ENCODE measurements at regions not wholly inside any gene's neighbourhood (a gene's known extent, or its start where the extent isn't known, plus 50 kb on each side); places are given as distances from the start of the nearest gene placed in this dataset.

DNA sequence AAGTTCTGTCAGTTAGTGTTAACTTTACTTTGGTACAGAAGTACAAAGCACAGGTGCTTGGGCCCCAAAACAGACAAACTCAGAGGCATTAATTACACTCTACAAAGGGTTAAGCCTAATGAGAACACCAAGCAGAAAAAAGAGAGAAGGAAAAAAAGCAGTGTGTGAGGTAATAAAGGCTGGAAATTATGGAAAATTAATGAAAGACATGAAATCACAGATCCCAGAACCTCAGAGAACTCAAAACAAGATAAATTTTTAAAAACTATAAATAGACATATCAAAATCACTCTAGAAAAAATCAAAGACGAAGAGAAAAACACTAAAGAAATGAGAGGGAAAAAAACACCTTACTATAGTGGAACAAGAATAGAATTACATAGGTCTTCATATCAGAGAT lies 354.2 kb upstream of the ADAMTS16 start:
- DNase-seq (ENCODE audit: low read depth) = no peak

DNA sequence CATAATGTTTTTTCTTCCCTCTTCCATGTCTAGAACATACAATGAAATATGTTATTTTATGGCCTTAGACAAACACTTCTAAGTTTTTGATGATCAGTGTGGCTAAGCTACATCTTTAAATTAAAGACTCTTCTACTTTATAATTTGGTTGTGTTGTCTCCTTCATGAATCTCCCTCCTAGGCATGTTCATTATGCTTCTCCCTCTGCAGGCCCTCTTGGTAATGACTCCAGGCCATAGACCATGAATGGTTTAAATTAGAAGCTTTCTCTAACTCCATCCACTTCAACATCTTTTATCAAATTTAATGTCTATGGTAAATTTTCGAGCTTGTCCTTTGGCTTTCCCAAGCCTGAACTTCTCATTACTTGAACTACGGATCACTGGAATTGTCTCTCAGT lies 342.7 kb upstream of the ADAMTS16 start:
- no peak for DNase-seq (ENCODE audit: low read depth)

- DNase-seq (ENCODE audit: low read depth) = no peak
Measured at GRCh38 chr5:4802044-4802443, 338.1 kb upstream of the ADAMTS16 start.

GRCh38 chr5:4804691-4805360 lies 335.3 kb upstream of the ADAMTS16 start:
- no peak for DNase-seq (ENCODE audit: low read depth)

DNA sequence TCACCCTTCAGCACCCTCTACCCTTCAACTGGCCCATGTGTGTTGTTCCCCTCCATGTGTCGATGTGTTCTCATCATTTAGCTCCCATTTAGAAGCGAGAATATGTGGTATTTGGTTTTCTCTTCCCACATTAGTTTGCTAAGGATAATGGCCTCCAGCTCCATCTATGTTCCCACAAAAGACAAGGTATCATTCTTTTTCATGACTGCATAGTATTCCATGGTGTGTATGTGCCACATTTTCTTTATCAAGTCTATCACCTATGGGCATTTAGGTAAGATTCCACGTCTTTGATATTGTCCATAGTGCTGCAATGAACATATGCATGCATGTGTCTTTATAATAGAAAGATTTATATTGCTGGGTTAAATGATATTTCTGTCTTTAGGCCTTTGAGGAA lies 325.1 kb upstream of the ADAMTS16 start:
- DNase-seq (ENCODE audit: low read depth) = no peak

DNA sequence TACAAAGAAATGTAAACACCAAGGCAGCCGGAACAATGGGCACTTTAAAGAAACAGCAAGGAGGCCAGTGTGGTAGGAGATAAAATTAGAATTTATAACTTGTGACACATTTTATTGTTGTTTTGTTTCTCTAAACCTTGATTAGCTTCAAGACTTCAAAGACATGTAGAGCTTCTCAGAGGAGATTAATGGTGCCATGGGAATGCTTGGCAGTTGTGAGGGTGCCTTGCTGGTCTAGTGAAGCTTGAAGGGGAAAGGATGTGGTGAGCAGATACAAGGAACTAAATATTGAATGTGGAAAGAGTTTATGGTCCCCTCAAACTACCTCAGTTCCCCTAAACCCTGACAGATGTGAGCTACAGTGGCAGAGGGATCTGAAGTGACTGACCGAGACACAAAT lies 322.4 kb upstream of the ADAMTS16 start:
- no peak for DNase-seq (ENCODE audit: low read depth)

DNA sequence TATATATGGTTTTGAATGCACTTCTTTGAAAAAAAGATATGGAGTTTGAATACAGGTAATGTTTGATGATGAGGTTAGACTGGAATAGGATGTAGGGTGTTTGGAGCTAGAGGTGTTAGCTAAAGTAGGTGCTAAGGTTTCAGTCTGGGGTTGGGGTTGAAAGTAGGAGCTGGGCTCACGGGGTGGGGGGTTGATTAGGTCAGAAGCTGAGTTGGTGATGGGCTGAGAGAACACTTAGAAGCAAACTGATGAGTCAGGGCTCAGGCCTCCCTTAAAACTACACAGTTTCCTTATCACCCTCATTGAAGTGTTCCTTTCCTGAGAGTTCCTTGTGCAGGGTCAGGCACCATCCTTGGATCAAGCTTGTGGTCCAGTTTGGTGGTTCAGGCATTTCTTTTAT lies 308.8 kb upstream of the ADAMTS16 start:
- no peak for DNase-seq (ENCODE audit: low read depth)

DNA sequence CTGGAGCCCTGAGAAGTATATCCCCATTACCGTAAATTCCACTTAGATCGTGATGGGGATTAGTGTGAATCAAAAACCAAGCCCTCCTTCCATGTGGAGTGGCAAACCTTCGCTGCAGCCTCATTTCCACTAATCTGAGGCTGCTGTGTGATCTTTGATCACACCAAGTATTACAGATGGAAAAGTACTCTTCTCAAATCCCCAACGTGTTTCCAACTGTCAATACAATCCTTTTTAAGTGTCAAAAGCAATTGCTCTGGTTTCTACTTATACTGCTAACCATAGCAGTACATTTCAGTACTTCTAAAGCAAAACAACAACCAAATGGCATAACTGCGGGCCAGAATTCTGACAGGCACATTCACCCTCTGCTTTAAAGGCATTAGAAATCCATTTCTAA lies 307.7 kb upstream of the ADAMTS16 start:
- no peak for DNase-seq (ENCODE audit: low read depth)

DNA sequence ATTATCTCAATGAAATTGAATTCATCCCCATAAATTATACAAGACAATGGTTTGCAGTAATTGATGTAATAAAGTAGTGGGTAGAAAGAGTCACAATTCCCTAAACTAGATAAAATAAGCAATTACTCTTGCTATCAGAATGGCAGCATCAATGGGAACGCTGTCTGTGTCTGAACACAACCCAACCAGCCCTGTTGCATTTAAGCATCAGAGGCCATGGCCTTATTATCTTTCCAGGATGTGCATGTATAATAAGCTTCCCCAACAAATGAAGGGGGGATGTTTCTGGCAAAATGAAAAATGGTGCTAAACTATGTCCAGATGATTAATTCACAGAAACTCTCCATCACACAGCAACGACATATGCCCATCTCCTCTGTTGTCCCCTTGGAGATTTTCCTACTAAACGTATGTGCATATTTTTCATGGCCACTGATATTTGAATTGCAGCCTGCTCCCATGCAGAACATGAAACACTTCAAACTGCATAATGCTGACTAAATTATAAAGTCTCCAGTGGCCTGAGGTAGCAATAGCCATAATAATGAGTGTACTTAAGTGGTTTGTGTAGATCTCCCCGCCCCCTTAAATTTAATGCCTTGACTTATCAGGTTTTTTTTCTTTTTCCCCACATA lies 306.9 kb upstream of the ADAMTS16 start:
- no peak for DNase-seq (ENCODE audit: low read depth)

DNA sequence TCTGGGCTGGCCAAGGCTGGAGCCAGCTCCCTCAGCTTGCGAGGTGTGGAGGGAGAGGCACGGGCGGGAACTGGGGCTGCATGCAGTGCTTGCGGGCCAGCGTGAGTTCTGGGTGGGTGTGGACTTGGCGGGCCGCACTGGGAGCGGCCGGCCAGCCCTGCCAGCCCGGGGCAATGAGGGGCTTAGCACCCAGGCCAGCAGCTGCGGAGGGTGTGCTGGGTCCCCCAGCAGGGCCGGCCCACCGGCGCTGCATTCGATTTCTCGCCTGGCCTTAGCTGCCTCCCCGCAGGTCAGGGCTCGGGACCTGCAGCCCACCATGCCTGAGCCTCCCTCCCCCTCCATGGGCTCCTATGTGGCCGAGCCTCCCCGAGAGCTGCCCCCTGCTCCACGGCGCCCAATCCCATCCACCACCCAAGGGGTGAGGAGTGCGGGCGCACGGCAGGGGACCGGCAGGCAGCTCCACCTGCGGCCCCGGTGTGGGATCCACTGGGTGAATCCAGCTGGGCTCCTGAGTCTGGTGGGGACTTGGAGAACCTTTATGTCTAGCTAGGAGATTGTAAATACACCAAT lies 302.6 kb upstream of the ADAMTS16 start:
- no peak for DNase-seq (ENCODE audit: low read depth)

- no peak for DNase-seq (ENCODE audit: low read depth)
Measured at GRCh38 chr5:4845221-4845620, 294.9 kb upstream of the ADAMTS16 start.

GRCh38 chr5:4847766-4848165 lies 292.4 kb upstream of the ADAMTS16 start:
- DNase-seq (ENCODE audit: low read depth) = no peak

- no peak for DNase-seq (ENCODE audit: low read depth)
Measured at GRCh38 chr5:4855036-4855435, 285.1 kb upstream of the ADAMTS16 start.

GRCh38 chr5:4855880-4856279 lies 284.2 kb upstream of the ADAMTS16 start:
- DNase-seq (ENCODE audit: low read depth) = no peak

DNA sequence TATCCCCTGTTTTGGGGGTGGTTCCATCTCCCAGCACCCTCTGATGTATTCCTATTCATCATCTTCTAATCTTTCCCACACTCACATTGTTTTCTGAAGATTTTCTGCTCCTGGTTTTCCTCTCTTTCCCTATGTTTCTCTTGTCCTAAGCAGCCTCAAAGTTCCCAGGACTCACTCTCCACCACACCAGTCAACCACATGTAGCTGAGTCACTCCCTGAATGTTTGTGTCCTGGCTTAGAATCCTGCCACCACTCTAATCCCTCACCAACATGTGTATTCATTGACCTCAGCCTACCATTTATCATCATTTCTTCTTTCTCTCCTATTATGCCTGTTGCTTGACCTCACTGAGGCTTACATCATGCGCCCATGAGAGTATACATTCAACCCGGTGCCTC lies 282.4 kb upstream of the ADAMTS16 start:
- no peak for DNase-seq (ENCODE audit: low read depth)

GRCh38 chr5:4859500-4860235 lies 280.5 kb upstream of the ADAMTS16 start:
- DNase-seq (ENCODE audit: low read depth) = no peak

GRCh38 chr5:4860631-4861030 lies 279.5 kb upstream of the ADAMTS16 start:
- DNase-seq (ENCODE audit: low read depth) = no peak

DNA sequence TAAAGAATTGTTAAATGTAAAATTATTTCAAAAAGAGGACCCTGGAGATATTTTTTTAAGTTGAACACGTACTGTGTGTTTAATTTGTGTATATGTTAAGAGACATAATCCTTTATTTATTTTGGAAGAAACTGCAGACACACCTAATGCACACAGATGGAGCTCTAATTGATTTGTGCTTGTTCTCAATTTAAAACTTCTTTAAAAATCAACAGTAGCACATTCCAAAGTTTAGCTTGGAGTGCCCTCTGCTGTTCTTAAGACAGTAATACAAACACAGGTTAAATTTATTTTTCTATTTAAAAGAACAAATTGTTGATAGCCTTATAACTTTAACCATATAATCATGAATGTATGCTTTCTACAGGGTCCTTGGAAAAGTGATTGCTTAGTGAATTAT lies 277.6 kb upstream of the ADAMTS16 start:
- DNase-seq (ENCODE audit: low read depth) = peak; percentile 33

- DNase-seq (ENCODE audit: low read depth) = no peak
Measured at GRCh38 chr5:4866131-4866659, 273.9 kb upstream of the ADAMTS16 start.

- DNase-seq (ENCODE audit: low read depth) = no peak
Measured at GRCh38 chr5:4866817-4867216, 273.3 kb upstream of the ADAMTS16 start.

- DNase-seq (ENCODE audit: low read depth) = peak; percentile 31
Measured at GRCh38 chr5:4868140-4868735, 271.9 kb upstream of the ADAMTS16 start.

- no peak for DNase-seq (ENCODE audit: low read depth)
Measured at GRCh38 chr5:4873652-4874051, 266.5 kb upstream of the ADAMTS16 start.

Measured in LHCN-M2 (cell line).